Keratinocyte (primary cell): ENCODE measurements at regions not wholly inside any gene's neighbourhood (a gene's known extent, or its start where the extent isn't known, plus 50 kb on each side); places are given as distances from the start of the nearest gene placed in this dataset.

Experiments
- DNase-seq: peaks from one replicate; pipeline ENCODE4 v3.0.0-alpha.2; 2011; ENCODE audit warnings: low read depth, missing footprints, low spot score
- FAIRE-seq: peaks from 2 replicates; lab custom pipeline; 2011; peaks lifted over from hg19 to GRCh38; lab: Jason Lieb, UNC
- H2AFZ ChIP-seq: 2 replicates; pipeline ENCODE4 v1.6.0; 2012; ENCODE audit warnings: low read length, control low read depth, inconsistent platforms; ENCODE audit not compliant: control insufficient read depth
- H3K27ac ChIP-seq: 2 replicates; pipeline ENCODE4 v1.5.1; 2011; ENCODE audit warnings: low read length; ENCODE audit not compliant: control insufficient read depth, insufficient read depth
- H3K27me3 ChIP-seq: 3 replicates; pipeline ENCODE4 v1.6.0; 2011; ENCODE audit warnings: low read length; ENCODE audit not compliant: control insufficient read depth, insufficient read depth; ENCODE audit errors: extremely low read depth
- H3K36me3 ChIP-seq, 2 experiments: 2 replicates in 1 of 2; 3 replicates in 1 of 2; pipeline ENCODE4 v1.5.1; 2011; ENCODE audit warnings: low read length in 2 of 2, mild to moderate bottlenecking in 1 of 2; ENCODE audit not compliant: control insufficient read depth in 2 of 2, insufficient read depth in 2 of 2; ENCODE audit errors: extremely low read depth in 1 of 2
- H3K4me1 ChIP-seq: 3 replicates; pipeline ENCODE4 v1.5.1; 2011; ENCODE audit warnings: low read length; ENCODE audit not compliant: control insufficient read depth, insufficient read depth; ENCODE audit errors: extremely low read depth
- H3K4me2 ChIP-seq: 3 replicates; pipeline ENCODE4 v1.6.0; 2011; ENCODE audit warnings: low read depth, low read length; ENCODE audit not compliant: control insufficient read depth, insufficient read depth; ENCODE audit errors: extremely low read depth
- H3K4me3 ChIP-seq, 3 experiments: fragments of 200-600 bp in 1 of 3; sonication (generic) in 1 of 3; 2 replicates in 2 of 3; 3 replicates in 1 of 3; pipeline ENCODE4 v1.5.1; 2011 to 2016; ENCODE audit warnings: low read length in 3 of 3, mild to moderate bottlenecking in 3 of 3, control low read depth in 2 of 3, inconsistent platforms in 1 of 3, low read depth in 1 of 3, mixed read lengths in 1 of 3, mixed run types in 1 of 3, moderate library complexity in 1 of 3; ENCODE audit not compliant: control insufficient read depth in 2 of 3, insufficient read depth in 2 of 3; ENCODE audit errors: extremely low read depth in 1 of 3
- H3K79me2 ChIP-seq: 2 replicates; pipeline ENCODE4 v1.6.0; 2012; ENCODE audit warnings: low read length; ENCODE audit not compliant: control insufficient read depth, insufficient read depth
- H3K9ac ChIP-seq: 3 replicates; pipeline ENCODE4 v1.6.0; 2011; ENCODE audit warnings: low read length; ENCODE audit not compliant: control insufficient read depth, insufficient read depth; ENCODE audit errors: extremely low read depth
- H3K9me1 ChIP-seq: 3 replicates; pipeline ENCODE4 v1.6.0; 2011; ENCODE audit warnings: low read length; ENCODE audit not compliant: control insufficient read depth, insufficient read depth; ENCODE audit errors: extremely low read depth
- H3K9me3 ChIP-seq: 2 replicates; pipeline ENCODE4 v1.5.1; 2012; ENCODE audit warnings: low read depth, low read length; ENCODE audit not compliant: control insufficient read depth
- H4K20me1 ChIP-seq: 3 replicates; pipeline ENCODE4 v1.6.0; 2011; ENCODE audit warnings: low read length; ENCODE audit not compliant: control insufficient read depth, insufficient read depth; ENCODE audit errors: extremely low read depth
- EZH2 ChIP-seq: IDR thresholded peaks from one replicate; pipeline ENCODE4 v1.6.1; 2012; ENCODE audit warnings: inconsistent platforms, mild to moderate bottlenecking, low read length, moderate library complexity
- dilution Hi-C: fragments of 300-500 bp; cut with MboI; formaldehyde crosslinking; loops from one replicate; pipeline ENCODE4 v1.7.0; 2020; ENCODE audit warnings: low sequenced_read_pairs; ENCODE audit not compliant: extremely low pct_ligation_motif_present
- TF ChIP-seq, protein P1 (sequence below), 3 experiments: IDR thresholded peaks in 1 of 3; conservative IDR thresholded peaks in 1 of 3; optimal IDR thresholded peaks in 1 of 3; 2 replicates in 2 of 3; 3 replicates in 1 of 3; pipeline versions ENCODE3 to v1.5.1; 2011; ENCODE audit warnings: low read length in 3 of 3, mild to moderate bottlenecking in 3 of 3, moderate library complexity in 2 of 3, control low read depth in 1 of 3, inconsistent platforms in 1 of 3; ENCODE audit not compliant: insufficient read depth in 2 of 3; ENCODE audit errors: extremely low read depth in 1 of 3

DNA sequence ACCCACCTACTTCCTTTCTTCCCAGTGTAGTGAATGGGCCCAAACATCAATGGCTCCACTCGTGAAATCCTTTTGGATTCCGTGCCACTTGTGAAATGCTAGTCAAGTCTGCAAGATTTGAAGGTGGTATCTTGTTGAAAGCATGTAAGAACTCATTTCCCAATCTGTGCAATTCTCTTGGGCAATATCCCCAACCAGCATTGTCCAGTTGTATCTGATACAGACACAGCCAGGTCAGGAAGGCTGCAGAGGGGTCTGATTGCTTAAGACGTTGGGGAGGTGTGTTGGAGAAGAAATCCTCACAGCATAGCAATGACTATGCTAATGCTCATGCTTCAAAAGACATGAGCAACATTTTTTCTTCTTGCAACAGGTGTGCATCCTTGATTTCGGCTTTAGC is 164.8 kb downstream of the VEGFC start:
- dilution Hi-C loops, result no loop called here
- H3K4me3 ChIP-seq, result no peak overlapping the region
- DNase-seq (no peak), FAIRE-seq (no peak)
- no peaks in the 10 kb centered on the region for H4K20me1 ChIP-seq
- no peaks in the 10 kb centered on the region for H3K9me3 ChIP-seq
- H3K4me1 ChIP-seq, result no peaks in the 10 kb centered on the region
- H3K9me1 ChIP-seq, result no peaks in the 10 kb centered on the region
- H3K27me3 ChIP-seq, result no peaks in the 10 kb centered on the region
- no peak overlapping the region for H2AFZ ChIP-seq
- H3K27ac ChIP-seq, result no peak overlapping the region
- H3K4me2 ChIP-seq, result no peak overlapping the region
- no peaks in the 10 kb centered on the region for H3K36me3 ChIP-seq
- no peak for TF ChIP-seq EZH2
- TF ChIP-seq, protein P1, sequence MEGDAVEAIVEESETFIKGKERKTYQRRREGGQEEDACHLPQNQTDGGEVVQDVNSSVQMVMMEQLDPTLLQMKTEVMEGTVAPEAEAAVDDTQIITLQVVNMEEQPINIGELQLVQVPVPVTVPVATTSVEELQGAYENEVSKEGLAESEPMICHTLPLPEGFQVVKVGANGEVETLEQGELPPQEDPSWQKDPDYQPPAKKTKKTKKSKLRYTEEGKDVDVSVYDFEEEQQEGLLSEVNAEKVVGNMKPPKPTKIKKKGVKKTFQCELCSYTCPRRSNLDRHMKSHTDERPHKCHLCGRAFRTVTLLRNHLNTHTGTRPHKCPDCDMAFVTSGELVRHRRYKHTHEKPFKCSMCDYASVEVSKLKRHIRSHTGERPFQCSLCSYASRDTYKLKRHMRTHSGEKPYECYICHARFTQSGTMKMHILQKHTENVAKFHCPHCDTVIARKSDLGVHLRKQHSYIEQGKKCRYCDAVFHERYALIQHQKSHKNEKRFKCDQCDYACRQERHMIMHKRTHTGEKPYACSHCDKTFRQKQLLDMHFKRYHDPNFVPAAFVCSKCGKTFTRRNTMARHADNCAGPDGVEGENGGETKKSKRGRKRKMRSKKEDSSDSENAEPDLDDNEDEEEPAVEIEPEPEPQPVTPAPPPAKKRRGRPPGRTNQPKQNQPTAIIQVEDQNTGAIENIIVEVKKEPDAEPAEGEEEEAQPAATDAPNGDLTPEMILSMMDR (optimal IDR thresholded peaks at IDR 0.05 in 1 of 3, IDR thresholded peaks at IDR 0.05 in 1 of 3, conservative IDR thresholded peaks at IDR 0.05 in 1 of 3; ENCODE audit: extremely low read depth in 1 of 3, insufficient read depth in 2 of 3, low read length in 3 of 3), result no peak
- H3K9ac ChIP-seq, result no peak overlapping the region
- no peaks in the 10 kb centered on the region for H3K79me2 ChIP-seq

DNA sequence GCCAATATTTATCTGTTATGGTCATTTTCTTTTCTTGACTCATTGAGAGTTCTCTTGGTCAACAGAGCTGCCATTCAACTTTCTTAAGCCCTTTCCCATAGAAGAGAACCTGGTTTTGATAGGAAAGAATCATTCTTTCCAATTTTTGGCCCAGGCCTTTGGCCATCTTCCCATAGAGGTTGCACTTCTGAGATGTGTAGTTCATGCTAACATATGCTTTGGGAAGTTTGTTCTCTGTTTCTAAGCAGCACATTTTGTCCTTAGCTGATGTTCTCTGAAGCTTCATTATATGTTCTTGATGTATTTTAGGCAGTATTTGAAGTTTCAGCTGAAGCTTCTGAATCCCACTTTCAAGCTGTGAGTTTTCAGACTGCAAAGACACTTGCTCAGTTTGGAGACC is 161.1 kb downstream of the VEGFC start:
- no peaks in the 10 kb centered on the region for H3K9me1 ChIP-seq
- no peak overlapping the region for H3K4me3 ChIP-seq
- dilution Hi-C loops, result no loop called here
- H3K9ac ChIP-seq, result no peak overlapping the region
- H3K36me3 ChIP-seq, result no peaks in the 10 kb centered on the region
- TF ChIP-seq, protein P1 (optimal IDR thresholded peaks at IDR 0.05 in 1 of 3, IDR thresholded peaks at IDR 0.05 in 1 of 3, conservative IDR thresholded peaks at IDR 0.05 in 1 of 3; ENCODE audit: extremely low read depth in 1 of 3, insufficient read depth in 2 of 3, low read length in 3 of 3), result no peak
- TF ChIP-seq EZH2, result no peak
- FAIRE-seq (no peak), DNase-seq (no peak)
- no peaks in the 10 kb centered on the region for H4K20me1 ChIP-seq
- no peaks in the 10 kb centered on the region for H3K9me3 ChIP-seq
- H3K4me2 ChIP-seq, result no peak overlapping the region
- no peaks in the 10 kb centered on the region for H3K79me2 ChIP-seq
- H3K27ac ChIP-seq, result no peak overlapping the region
- no peaks in the 10 kb centered on the region for H3K4me1 ChIP-seq
- no peak overlapping the region for H2AFZ ChIP-seq
- no peaks in the 10 kb centered on the region for H3K27me3 ChIP-seq
